ENCODE measurements at regions not wholly inside any gene's neighbourhood (a gene's known extent, or its start where the extent isn't known, plus 50 kb on each side); places are given as distances from the start of the nearest gene placed in this dataset.

GRCh38 chr6:76992553-76992952, 470.7 kb downstream of the HTR1B start:
- TF ChIP-seq CTCF (IDR thresholded peaks at IDR 0.05; ENCODE audit: low read depth, low read length) (no peak), EZH2phosphoT487 (IDR thresholded peaks at IDR 0.05; ENCODE audit: low read depth) (no peak)

All from OCI-LY3 (cell line).